Tibial nerve (tissue), 4 donors: ENCODE measurements at regions not wholly inside any gene's neighbourhood (a gene's known extent, or its start where the extent isn't known, plus 50 kb on each side); places are given as distances from the start of the nearest gene placed in this dataset.

ENCODE experiments used
- CTCF ChIP-seq, 5 experiments: fragments of 200-600 bp in 3 of 5; fragments of 450-650 bp in 2 of 5; sonication (generic) in 3 of 5; IDR thresholded peaks; one replicate each; pipeline ENCODE4 v1.5.1; 2016 to 2019; ENCODE audit warnings: antibody characterized with exemption in 5 of 5, mild to moderate bottlenecking in 3 of 5, moderate library complexity in 2 of 5
- EP300 ChIP-seq, 2 donors: sonication (generic); formaldehyde crosslinking; IDR thresholded peaks; one replicate each; pipeline ENCODE4 v1.6.1; 2017; ENCODE audit warnings: antibody characterized with exemption in 2 of 2, mild to moderate bottlenecking in 1 of 2

- TF ChIP-seq EP300 (IDR thresholded peaks at IDR 0.05) (peak in 1 of 2 donors; percentile 90), CTCF (IDR thresholded peaks at IDR 0.05) (no peak)
These were observed 526.8 kb upstream of the TBL1XR1 start for GRCh38 chr3:177724020-177724638.
